ENCODE measurements at regions not wholly inside any gene's neighbourhood (a gene's known extent, or its start where the extent isn't known, plus 50 kb on each side); places are given as distances from the start of the nearest gene placed in this dataset.

GRCh38 chr2:10989151-10989550 is 77.4 kb downstream of the KCNF1 start:
- TF ChIP-seq, protein P1, sequence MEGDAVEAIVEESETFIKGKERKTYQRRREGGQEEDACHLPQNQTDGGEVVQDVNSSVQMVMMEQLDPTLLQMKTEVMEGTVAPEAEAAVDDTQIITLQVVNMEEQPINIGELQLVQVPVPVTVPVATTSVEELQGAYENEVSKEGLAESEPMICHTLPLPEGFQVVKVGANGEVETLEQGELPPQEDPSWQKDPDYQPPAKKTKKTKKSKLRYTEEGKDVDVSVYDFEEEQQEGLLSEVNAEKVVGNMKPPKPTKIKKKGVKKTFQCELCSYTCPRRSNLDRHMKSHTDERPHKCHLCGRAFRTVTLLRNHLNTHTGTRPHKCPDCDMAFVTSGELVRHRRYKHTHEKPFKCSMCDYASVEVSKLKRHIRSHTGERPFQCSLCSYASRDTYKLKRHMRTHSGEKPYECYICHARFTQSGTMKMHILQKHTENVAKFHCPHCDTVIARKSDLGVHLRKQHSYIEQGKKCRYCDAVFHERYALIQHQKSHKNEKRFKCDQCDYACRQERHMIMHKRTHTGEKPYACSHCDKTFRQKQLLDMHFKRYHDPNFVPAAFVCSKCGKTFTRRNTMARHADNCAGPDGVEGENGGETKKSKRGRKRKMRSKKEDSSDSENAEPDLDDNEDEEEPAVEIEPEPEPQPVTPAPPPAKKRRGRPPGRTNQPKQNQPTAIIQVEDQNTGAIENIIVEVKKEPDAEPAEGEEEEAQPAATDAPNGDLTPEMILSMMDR (conservative IDR thresholded peaks at IDR 0.05; ENCODE audit: low read depth, low read length): no peak
- TF ChIP-seq RCOR1 (IDR thresholded peaks at IDR 0.05; ENCODE audit: insufficient replicate concordance, low read length): no peak
- TF ChIP-seq BHLHE40 (IDR thresholded peaks at IDR 0.05; ENCODE audit: low read depth, low read length): no peak
- TF ChIP-seq POLR2A (IDR thresholded peaks at IDR 0.05; ENCODE audit: low read depth, low read length): no peak
- no peak for TF ChIP-seq MXI1 (IDR thresholded peaks at IDR 0.05; ENCODE audit: borderline replicate concordance, low read depth, low read length)
- TF ChIP-seq RAD21 (IDR thresholded peaks at IDR 0.05; ENCODE audit: low read length): no peak
